ENCODE measurements at regions not wholly inside any gene's neighbourhood (a gene's known extent, or its start where the extent isn't known, plus 50 kb on each side); places are given as distances from the start of the nearest gene placed in this dataset.

DNA sequence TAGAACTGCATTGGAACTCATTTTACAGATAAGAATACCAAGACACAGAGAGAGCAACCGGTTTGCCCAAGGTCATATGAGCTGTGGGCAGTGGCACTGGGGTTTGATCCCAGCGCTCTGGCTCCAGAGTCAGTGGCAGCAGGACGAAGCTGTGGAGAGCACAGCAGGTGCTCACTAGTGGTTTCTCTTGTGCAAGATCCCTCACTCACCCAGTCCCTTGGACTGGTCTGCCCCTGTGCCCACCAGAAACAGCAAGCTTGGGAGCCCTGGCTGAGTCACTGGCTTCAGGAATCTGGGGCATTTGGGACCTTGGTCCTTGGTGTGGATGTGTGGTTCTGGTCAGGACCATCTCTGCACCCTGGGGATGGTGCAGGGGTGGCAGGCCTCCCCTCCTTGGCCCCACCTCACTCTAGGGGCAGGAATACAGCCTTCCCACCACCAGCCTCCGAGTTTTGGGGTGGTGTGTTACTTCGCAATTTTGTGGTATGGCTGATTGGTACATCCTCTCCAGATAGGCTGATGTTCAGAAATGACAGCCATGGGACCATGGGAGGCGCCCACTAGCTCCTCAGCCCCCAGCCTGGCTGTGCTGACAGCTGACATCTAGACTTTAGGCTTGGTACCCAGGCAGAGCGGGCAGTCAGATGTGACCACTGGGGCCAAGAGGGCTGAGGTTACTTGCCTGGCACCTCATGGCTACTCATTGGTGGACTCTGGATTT lies 104.6 kb downstream of the LSM3 start:
- ChIA-PET POLR2A (ENCODE audit: unreplicated experiment) (interaction anchor here (0.7 kb wide), 1 partner anchor 61 kb away, joined by 3 read pairs; no protein-coding TSS in a partner anchor), CTCF (interaction anchor here (0.8 kb wide), 1 partner anchor 378 kb away, joined by 3 read pairs; no protein-coding TSS in a partner anchor)
- H3K23ac ChIP-seq (ENCODE audit: low read depth, low read length): no peak overlapping the region
- WGBS, 2 experiments (ENCODE audit: extremely low coverage in 2 of 2, insufficient read length in 1 of 2): 90% methylated on average over 4 of the region's 7 CpGs; no CpG with 5 or more reads in 1 of the 2 experiments
- no peaks in the 10 kb centered on the region for H3K36me3 ChIP-seq (ENCODE audit: control insufficient read depth, insufficient read depth, low read length)
- H3K27me3 ChIP-seq (ENCODE audit: control insufficient read depth, insufficient read depth, low read length): peaks cover 8% of the 10 kb centered on the region
- H2AK5ac ChIP-seq (ENCODE audit: low read depth, low read length): no peak overlapping the region
- no peak overlapping the region; the same call in 2 of the 3 replicates for H2BK15ac ChIP-seq (ENCODE audit: low read depth, low read length)
- TF ChIP-seq SMC3 (IDR thresholded peaks at IDR 0.05; ENCODE audit: low read depth, low read length) (no peak), CTCF (conservative IDR thresholded peaks at IDR 0.05; ENCODE audit: low read depth, low read length) (no peak), CEBPB (IDR thresholded peaks at IDR 0.05; ENCODE audit: low read depth, low read length) (no peak), FOS (IDR thresholded peaks at IDR 0.05; ENCODE audit: low read depth, low read length) (no peak), RFX5 (IDR thresholded peaks at IDR 0.05; ENCODE audit: low read depth, low read length) (no peak), POLR2A (IDR thresholded peaks at IDR 0.05; ENCODE audit: low read depth, low read length) (no peak), NFE2L2 (IDR thresholded peaks at IDR 0.05; ENCODE audit: low read depth, low read length) (no peak), ELK1 (IDR thresholded peaks at IDR 0.05; ENCODE audit: borderline replicate concordance, low read depth, low read length) (no peak), MXI1 (IDR thresholded peaks at IDR 0.05; ENCODE audit: borderline replicate concordance, low read depth, low read length) (no peak), CHD1 (IDR thresholded peaks at IDR 0.05; ENCODE audit: low read depth, low read length) (no peak), MAFK (IDR thresholded peaks at IDR 0.05; ENCODE audit: low read depth, low read length) (no peak), RCOR1 (IDR thresholded peaks at IDR 0.05; ENCODE audit: insufficient replicate concordance, low read length) (no peak), RAD21 (IDR thresholded peaks at IDR 0.05; ENCODE audit: low read length) (no peak)
- TF ChIP-seq, protein P1, sequence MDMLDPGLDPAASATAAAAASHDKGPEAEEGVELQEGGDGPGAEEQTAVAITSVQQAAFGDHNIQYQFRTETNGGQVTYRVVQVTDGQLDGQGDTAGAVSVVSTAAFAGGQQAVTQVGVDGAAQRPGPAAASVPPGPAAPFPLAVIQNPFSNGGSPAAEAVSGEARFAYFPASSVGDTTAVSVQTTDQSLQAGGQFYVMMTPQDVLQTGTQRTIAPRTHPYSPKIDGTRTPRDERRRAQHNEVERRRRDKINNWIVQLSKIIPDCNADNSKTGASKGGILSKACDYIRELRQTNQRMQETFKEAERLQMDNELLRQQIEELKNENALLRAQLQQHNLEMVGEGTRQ (IDR thresholded peaks at IDR 0.05; ENCODE audit: low read depth, low read length): no peak
- no peak overlapping the region for H3K4me3 ChIP-seq (ENCODE audit: insufficient read depth, low read depth, low read length)
- dilution Hi-C loops (cut with HindIII; ENCODE audit: low sequenced_read_pairs, unreplicated experiment): no loop called here
- H2AK9ac ChIP-seq (replicated peaks; ENCODE audit: low read depth, low read length, poor library complexity): no peak overlapping the region
- no peaks in the 10 kb centered on the region for H3K79me1 ChIP-seq (ENCODE audit: low read depth in 1 of 2, low read length in 2 of 2)
- intact Hi-C loops (cut with micrococcal nuclease): no loop called here
- no peak overlapping the region for H3K27ac ChIP-seq (ENCODE audit: insufficient read depth, low read length)
- H3K9me3 ChIP-seq (ENCODE audit: control insufficient read depth, insufficient read depth, low read length): no peaks in the 10 kb centered on the region
- H4K8ac ChIP-seq (ENCODE audit: low read depth in 2 of 2, low read length in 2 of 2): no peak overlapping the region
- BruUV-seq (replicated peaks): no TSS peak
- no peaks in the 10 kb centered on the region for H4K20me1 ChIP-seq (ENCODE audit: insufficient read depth, low read length)
- no peak overlapping the region for H3K14ac ChIP-seq (replicated peaks; ENCODE audit: low read depth, low read length)
- no peak overlapping the region for H3K56ac ChIP-seq (ENCODE audit: extremely low read depth, insufficient read depth, low read length)
- H2BK120ac ChIP-seq (ENCODE audit: low read depth, low read length): no peak overlapping the region
- H4K91ac ChIP-seq (ENCODE audit: insufficient read depth, low read depth, low read length): no peak overlapping the region
- DNase-seq (no peak), ATAC-seq (ENCODE audit: low read depth) (no peak)
- H3K9ac ChIP-seq (ENCODE audit: low read depth, low read length): no peak overlapping the region
- H3K4me1 ChIP-seq (ENCODE audit: control insufficient read depth, insufficient read depth, low read length): no peaks in the 10 kb centered on the region; the same call in 1 of the 2 replicates
- H3K4me2 ChIP-seq (ENCODE audit: low read depth, low read length): no peak overlapping the region
- H3K18ac ChIP-seq (ENCODE audit: low read depth, low read length): no peak overlapping the region
- peaks cover 10% of the 10 kb centered on the region; the same call in 1 of the 2 replicates for H3K9me1 ChIP-seq (ENCODE audit: insufficient read depth, low read length)
- H2BK20ac ChIP-seq (ENCODE audit: low read depth, low read length): no peak overlapping the region
- no peak overlapping the region for H2BK5ac ChIP-seq (ENCODE audit: low read depth, low read length, poor library complexity, severe bottlenecking)
- H2AFZ ChIP-seq (replicated peaks; ENCODE audit: low read length, poor library complexity): no peak overlapping the region
- H4K5ac ChIP-seq (ENCODE audit: low read depth, low read length): no peak overlapping the region
- in situ Hi-C loops (cut with MboI; ENCODE audit: low sequenced_read_pairs): no loop called here
- H3K4ac ChIP-seq (ENCODE audit: low read depth, low read length): no peak overlapping the region
